ENCODE measurements at regions not wholly inside any gene's neighbourhood (a gene's known extent, or its start where the extent isn't known, plus 50 kb on each side); places are given as distances from the start of the nearest gene placed in this dataset.

DNA sequence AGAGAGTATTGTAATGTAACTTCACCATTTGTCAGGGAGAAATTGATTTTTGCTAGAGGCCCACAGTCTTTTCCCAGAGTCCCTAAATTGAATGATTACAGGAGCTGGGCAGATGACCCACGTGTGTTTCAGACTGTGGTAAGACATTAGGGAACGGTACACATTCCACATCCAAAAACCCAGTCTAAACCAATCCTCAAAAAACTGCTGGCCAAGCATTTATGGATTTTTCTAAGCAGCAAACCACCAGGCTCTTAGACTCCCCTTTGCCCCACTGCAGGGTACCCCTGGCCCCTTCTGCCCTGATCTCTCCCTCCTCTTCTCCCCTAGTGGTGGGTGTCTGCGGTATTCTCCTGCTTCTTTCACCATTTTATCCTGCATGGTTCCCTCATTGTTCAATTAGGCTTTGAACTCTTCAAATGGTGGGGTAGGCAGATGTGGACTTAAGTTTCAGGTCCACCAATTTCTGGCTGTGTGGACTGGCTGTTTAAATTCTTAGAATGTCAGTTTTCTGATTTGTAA is 135.5 kb upstream of the SORCS3 start:
- DNase-seq (ENCODE audit: low read depth in 2 of 3, low spot score in 2 of 3) = no peak

DNA sequence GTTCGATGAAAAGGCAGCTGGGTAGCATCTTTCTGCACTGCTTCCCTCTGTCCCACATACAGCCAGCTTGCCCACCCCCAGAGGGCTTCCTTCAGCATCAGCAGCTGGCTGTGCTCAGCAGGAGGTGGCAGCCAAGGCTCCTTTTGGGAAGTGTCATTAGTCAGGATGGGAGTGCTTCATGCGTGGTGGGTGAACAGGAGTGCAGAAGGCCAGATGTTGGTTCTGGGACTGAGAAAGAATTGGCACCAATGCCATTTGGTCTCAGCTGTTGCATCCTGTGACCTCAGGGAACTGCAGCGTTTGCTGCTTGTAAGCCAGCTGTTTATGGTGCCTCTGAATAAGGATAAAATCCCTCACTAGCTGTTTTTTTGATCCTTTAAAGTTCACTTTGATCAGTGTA is 131.1 kb upstream of the SORCS3 start:
- no peak for DNase-seq (ENCODE audit: low read depth in 2 of 3, low spot score in 2 of 3)

DNA sequence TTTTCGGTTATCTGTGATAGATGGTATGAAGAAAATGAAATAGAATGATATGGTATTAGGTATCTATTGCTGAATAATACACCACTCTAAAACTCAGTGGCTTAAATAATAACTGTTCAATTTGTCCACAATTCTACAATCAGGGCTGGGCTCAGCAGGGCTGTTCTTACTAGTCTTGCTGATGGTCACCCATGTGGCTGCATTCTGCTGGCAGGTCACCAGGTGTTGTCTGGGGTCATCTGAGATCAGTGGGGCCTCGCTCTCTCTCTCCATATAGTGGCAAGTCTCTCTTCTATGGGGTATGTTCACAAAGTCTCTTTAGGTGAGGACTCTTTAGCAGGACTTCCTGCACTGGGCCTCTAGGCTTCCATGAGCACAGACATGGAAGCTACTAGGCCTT is 130.4 kb upstream of the SORCS3 start:
- no peak for DNase-seq (ENCODE audit: low read depth in 2 of 3, low spot score in 2 of 3)

DNA sequence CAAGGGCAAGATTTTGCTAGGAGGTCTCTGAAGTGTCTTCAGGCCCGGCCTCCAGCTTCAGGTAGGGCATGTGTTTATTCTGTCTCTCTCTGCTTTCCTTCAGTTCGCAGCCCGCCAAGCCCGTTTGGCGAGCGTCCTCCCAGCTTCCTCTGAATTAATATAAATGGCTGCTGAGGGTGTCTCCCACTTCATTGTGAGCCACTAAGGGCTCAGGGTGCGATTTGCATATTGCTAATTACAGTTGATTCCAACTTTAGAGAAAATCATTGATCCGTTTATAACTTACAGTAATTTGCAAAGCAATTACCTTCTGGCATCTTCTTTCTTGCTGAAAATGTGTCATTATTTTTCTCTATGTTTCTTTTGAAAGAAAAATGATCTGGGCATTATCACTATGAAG is 128.3 kb upstream of the SORCS3 start:
- DNase-seq (ENCODE audit: low read depth in 2 of 3, low spot score in 2 of 3) = no peak

DNA sequence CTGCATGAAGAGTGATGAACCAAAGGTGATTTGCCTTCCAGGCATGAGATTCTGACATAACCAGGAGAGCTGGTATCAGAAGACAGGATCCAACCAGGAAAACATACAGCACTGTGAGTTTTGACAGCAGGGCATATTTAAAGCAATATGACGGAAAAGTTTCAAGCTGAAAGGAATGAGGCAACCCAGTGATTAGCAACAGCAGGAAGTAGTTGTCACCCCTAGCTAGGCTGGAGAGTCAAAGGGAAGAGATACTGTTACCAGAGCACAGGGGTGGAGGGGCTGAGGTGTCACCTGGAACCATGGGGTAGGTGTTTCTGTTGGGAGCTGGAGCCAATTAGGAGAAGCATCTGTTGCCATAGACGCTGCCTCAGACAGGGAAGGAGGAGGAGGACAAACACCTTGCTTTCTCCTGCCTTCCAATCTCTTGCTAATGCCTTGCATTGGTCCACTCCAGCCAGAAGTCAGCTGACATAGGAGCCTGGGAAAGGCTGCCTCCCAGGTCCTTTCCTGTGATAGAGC is 125.4 kb upstream of the SORCS3 start:
- peak in 1 of 3 donors; percentile 15 for DNase-seq (ENCODE audit: low read depth in 2 of 3, low spot score in 2 of 3)

DNA sequence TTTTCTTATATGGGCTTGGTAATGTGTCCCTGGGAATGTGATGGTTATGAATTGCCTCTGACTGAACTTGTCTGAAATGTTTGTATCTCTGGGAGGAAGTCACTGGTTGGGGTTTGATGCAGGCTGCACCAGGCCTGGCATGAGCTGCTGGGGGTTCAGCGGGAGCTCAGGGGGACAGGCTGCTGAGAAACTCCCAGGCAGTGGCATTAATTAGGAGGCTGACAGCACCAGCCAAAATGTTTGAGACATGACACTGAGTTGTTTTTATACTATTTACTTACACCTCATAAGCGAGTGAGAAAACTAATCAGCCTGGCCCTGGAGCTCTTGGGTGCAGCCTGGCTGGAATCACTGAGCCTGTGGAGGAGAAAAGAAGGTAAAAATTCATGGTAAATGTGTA is 124.1 kb upstream of the SORCS3 start:
- DNase-seq (ENCODE audit: low read depth in 2 of 3, low spot score in 2 of 3) = no peak

DNA sequence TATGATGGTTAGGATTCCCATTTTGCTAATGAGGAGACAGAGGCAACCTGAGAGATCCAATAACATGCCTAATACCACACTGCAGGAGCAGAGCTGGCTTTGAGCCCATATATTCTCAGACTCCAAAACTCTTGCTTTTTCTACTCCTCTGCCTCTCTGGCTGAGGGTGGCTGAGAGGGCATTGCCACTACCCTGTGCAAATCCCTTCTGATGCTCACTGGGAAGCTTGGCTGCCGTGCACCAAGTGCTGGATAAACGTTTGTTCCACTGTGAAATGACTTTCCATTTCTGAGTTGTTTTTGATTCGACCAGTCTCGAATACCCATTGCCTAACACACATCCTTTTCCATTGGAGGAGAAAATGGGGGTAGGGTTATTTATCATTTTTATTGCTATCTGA is 123.1 kb upstream of the SORCS3 start:
- DNase-seq (ENCODE audit: low read depth in 2 of 3, low spot score in 2 of 3) = no peak

DNA sequence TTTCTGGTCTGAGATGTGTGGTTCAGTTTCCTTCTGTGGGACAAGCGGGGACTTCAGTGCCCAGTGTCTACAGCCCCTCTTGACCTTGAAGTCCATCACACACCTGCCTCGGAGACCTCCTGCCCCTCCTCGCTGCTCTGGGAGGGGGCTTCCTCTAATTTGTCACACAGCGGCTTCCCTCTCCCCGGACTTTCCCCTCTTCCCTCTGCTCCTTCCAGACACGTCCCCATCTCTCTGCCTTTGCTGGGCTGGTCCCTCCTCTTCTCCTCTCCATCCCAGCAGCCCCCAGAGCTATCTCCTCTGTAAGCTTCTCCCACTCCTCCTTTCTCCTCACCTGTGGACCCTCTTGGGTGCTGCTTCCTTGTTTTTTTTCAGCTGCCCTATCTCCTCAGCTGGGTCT is 122.2 kb upstream of the SORCS3 start:
- DNase-seq (ENCODE audit: low read depth in 2 of 3, low spot score in 2 of 3) = no peak

DNA sequence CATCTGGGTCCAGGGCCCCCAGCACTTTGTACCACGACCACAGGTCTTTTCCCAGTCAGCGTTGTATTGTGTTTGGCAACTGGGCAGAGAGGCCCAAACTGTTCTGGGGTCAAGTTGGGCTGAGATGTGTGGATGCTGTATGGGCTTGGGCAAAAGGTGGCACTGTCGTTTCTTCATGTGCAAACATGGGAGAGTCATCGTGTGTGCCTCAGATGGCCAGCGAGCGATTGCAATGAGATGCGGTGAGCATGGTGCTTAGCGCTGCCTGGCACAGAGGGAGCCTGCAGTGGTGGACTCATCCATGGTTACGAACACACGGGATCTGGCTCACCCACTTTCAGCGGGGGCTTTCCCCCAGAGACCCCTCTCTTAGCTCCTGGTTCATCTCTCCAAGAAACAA is 120.4 kb upstream of the SORCS3 start:
- no peak for DNase-seq (ENCODE audit: low read depth in 2 of 3, low spot score in 2 of 3)

DNA sequence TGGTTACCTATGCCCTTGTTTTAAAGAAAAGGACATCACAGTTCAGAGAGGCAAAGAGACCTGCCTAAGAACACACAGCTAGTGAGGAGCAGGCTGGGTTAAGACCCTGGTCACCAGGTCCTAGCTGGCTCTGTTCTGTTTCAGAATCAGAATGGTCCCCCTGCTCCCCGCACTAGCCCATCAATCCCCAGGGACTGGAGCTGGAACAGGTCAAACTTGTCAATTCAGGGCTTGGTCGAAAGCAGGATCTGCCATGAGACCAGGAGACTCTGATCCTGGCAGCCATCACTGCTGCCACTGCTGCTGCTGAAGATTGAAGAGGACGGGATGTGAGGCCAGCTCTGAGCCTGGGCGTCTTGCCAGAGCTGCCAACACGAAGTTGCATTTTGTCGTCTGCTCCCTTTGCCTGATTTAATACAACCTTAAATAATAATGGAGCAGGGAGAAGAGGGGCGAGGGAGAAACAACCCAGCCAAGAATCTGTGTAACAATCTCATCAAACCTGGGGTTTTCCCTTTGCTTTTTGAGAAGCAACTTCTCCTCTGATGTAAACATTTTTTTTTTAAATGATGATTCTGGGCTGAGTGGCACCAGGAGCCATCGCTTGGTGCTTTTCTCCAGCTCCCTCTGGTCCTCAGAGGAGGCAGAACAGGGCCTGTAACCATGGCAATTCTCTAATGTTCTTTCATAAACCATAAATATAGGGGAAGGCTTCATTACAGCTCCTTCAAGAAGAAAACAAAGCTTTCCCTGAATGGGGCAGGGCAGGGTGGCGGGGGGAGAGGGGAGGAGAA is 119.0 kb upstream of the SORCS3 start:
- peak in 2 of 3 donors; percentile 26 to 44 for DNase-seq (ENCODE audit: low read depth in 2 of 3, low spot score in 2 of 3)

DNA sequence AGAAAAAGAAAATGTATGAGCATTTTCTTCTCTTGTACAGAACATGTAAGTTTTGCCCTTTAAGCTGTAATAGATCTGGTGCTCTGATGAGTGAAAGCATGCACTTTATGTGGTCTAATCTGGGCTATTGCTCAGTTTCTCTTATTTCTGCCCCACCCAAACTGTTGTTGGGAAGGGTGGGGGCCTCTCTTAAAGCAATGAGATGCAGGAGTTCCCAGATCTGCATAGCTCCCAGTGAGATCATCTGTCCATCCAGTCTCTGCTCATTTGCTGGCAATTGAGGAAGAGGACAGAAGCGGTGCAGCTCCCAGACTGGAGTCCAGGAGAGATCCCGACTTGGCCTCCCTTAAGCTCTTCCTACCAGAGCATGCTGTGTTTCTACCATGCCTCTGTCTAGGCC is 114.9 kb upstream of the SORCS3 start:
- no peak for DNase-seq (ENCODE audit: low read depth in 2 of 3, low spot score in 2 of 3)

DNA sequence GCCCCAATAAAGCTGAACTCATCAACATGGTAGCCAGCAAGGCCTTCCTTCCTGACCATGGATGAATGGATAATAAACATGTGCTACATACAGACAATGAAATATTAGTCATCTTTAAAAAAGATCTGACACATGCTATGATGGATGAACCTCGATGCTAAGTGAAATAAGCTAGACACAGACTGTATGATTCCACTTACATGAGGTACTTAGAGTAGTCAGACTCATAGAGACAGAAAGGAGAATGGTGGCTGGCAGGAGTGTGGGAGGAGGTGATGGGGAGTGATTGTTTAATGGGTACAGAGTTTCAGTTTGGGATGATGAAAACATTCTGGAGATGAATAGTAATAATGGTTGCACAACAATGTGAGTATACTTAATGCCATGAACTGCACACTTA is 114.1 kb upstream of the SORCS3 start:
- no peak for DNase-seq (ENCODE audit: low read depth in 2 of 3, low spot score in 2 of 3)

DNA sequence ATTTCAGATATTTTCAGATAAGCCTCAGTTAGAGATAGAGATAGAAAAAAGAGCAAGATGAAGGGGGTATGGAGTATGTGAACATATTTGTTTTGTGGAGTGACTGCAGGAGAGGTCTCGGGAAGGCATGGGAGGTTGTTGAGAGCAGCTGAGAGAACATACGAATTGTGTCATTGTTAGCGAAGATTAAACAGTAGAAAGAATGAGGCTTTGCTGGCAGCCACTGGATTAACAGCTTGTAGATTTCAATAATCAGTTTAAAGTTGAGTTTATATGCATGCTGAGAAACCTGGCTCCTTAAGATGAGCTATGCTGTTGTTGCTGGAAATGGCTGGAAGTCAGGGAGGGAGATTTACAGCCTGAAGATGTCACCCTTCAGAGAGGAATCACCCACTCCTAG is 100.9 kb upstream of the SORCS3 start:
- DNase-seq (ENCODE audit: low read depth in 2 of 3, low spot score in 2 of 3) = no peak

DNA sequence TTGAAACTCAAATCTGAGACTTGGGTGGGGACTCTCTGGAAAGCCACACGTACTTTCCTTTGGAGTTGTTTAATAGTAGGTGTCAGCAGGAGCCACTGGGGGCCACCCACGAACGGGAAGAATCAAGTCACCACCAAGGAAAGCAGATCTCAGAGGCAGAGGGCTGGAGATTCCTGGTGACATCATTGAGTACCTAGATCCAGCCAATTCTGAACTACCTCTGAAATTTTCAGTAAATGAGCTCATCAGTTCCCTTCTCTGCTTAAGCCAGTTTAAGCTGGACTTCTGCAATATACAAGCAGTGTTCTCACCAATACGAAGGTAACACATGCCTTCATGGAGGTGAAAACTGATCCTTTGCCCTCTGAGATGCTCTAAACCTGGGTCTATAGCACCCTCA is 99.3 kb upstream of the SORCS3 start:
- no peak for DNase-seq (ENCODE audit: low read depth in 2 of 3, low spot score in 2 of 3)

DNA sequence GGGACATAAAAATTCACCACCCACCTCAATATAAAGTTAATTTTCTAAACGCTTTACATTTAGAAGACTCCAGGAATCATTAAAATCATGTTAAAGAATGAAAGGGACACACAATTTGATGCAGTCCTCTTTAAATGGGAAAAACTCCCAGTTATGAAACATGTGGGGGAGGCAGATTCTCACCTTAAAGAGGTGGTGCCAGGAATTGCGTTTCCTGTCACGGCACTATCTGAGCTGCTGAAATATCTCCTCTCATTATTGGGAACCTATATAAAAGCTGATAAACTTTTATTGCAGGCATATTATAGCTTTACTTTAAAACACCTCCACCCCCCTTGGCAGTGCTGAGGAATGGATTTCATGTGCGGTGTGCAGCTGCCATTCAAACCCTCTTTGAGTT is 94.8 kb upstream of the SORCS3 start:
- no peak for DNase-seq (ENCODE audit: low read depth in 2 of 3, low spot score in 2 of 3)

DNA sequence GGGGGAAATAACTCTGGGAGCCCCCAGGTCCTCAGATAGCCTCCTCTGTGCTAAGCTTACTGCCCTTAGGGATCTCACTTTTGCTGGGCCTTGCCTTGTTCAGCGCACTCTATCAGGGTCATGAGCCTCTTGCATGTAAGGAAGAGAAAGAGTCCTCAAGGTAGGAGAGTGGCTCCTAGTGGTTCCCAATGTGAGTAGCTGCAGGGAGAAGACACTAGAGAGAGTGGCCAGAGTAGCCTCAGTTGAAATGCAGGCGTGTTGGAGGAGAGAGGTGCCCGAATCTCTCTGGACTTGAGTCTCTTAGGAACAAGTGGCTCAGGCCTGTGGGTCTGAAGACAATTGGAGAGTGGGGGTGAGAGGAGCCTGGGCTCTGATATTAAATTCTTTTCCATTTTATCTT is 94.3 kb upstream of the SORCS3 start:
- DNase-seq (ENCODE audit: low read depth in 2 of 3, low spot score in 2 of 3) = peak in 1 of 3 donors; percentile 9

DNA sequence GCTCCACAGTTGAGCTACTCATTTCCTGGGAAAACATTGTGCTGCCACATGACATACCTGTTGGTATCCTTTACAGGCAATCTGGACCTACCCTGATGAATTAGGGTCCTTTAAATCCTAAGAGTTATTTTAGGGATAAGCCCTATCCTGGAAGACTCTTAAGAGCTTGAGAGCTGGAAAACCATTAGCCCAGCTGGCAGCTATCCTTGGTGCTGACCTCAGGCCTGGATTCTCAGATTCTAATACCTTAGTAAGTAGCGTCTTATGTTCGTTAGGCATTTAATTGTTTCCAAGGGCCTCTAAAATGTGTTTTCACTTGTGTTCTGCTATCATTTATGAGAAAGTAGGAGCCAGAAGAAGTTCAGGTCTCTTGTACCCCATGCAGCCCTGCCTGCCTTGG is 93.0 kb upstream of the SORCS3 start:
- no peak for DNase-seq (ENCODE audit: low read depth in 2 of 3, low spot score in 2 of 3)

DNA sequence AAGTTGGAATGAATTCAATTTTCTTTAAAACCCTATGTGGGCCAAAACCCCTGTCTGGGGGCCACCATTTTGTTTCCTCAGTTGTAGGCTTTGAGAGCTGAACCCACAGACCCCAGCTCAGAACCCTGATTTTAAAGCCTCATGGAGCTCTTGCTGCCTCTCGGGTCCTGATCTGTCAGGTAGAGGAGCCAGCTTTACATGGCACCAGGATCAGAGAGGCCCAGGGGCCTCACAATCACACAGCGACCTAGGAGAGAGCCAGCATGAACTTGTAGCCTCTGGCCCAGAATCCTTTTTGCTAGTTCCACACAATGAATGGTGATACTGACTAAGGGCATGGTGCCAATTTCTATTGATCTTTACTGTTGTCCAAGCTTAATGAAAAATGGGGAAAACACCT is 84.3 kb upstream of the SORCS3 start:
- no peak for DNase-seq (ENCODE audit: low read depth in 2 of 3, low spot score in 2 of 3)

DNA sequence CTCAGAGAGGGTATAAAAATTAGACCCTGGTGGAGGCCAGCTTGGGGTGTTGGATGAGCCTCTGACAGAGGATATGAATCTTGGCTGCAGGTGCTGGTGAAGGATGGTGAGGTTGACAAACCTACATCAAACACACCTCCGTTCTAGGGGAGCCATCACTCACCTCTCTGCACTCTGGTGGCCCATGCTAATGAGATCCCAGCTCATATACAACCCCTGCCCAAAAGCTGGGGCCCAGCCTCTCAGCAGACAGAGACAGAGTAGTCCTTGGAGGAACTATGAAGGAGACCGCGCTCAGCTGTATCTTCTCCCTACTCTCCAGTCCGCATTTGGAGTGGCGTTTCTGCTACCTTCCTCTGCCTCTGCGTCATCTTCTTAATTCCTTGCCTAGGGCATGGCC is 83.1 kb upstream of the SORCS3 start:
- DNase-seq (ENCODE audit: low read depth in 2 of 3, low spot score in 2 of 3) = no peak

DNA sequence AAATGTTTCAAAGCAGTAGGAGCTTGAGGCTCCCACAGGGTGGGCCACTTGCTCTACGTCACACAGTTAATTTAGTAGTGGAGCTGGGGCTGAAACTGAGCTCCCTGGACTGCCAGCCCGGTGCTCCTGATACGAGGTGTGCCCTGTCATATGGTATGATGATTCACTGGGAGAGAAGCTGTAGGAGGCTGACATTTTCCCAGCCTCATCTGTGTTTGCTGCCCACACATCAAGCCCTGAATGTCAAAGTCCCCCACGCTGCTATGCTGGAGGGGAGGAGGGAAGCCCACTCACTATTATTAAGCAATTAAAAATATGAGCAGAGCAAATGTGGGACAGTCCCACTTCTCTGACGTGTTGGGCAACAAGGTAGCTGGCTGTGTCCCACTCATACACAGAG is 81.2 kb upstream of the SORCS3 start:
- no peak for DNase-seq (ENCODE audit: low read depth in 2 of 3, low spot score in 2 of 3)

DNA sequence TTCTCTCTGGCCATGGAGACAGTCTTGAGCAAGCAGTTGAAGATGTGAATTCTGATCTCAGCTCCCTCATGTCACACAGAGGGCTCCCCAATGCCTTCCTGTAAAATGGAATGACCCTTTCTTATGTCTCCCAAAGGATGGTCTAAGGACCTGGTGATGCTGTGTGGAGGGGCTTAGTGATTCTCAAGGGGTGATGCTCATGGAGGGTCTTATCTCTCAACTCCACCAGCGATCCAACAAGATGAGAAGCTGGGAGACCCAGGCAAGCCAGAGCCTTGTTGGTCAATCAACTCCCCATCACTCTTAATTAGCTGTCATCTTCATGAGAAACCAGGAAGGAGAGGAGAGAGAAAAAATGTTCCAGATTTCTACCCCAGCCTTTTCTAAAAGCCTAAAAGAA is 78.0 kb upstream of the SORCS3 start:
- DNase-seq (ENCODE audit: low read depth in 2 of 3, low spot score in 2 of 3) = no peak

DNA sequence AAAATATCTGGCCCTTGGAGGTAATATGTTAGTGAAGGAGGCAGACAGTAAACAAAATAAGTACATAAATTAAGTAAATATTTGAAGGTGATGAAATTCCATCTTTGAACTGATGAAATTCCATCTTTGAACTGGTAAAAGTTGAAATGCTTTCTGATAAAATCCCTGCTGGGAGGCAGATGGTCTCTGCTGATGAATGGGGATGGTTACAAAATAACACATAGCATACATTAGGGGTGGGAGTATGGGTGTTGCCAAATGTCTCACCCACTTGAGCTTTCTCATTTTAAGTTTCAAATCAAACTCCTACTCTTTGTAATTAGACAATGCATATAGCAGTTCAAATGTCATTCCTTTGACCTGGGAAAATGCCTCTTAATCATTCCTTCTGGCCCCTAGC is 77.5 kb upstream of the SORCS3 start:
- no peak for DNase-seq (ENCODE audit: low read depth in 2 of 3, low spot score in 2 of 3)

DNA sequence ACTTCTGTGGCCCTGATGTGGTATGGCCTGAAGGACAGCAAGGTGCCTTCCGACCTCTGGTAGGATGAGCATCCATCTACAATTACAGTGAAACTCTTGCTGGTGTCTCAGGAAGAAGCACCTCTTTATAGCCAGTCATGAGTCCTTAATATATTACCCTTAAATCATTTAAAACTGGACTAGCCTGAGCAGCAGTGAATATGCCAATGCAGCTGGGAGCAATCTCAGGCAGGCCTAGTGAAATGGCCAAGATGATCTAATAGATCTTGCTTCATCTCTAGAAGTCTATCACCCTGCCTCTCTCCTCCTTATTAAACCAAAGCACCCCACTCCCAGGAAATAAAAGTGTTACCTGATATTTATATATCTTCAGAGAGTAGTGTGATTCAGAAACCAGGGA is 66.7 kb upstream of the SORCS3 start:
- DNase-seq (ENCODE audit: low read depth in 2 of 3, low spot score in 2 of 3) = no peak

All from hematopoietic multipotent progenitor cell (in vitro differentiated cells).